Posterior vena cava (tissue), 2 donors: ENCODE measurements at regions not wholly inside any gene's neighbourhood (a gene's known extent, or its start where the extent isn't known, plus 50 kb on each side); places are given as distances from the start of the nearest gene placed in this dataset.
A peak's percentile ranks its signal among the peaks of the same experiment; 100 is the strongest.
"Not testable (repeated sequence)": the region's sequence is repeated elsewhere in the genome, so short reads cannot be mapped to it uniquely, and the experiment has no call there.

ENCODE experiments used
- DNase-seq: peaks from one replicate; pipeline ENCODE4 v3.0.0-alpha.2; 2020; ENCODE audit warnings: low spot score
- intact Hi-C, 2 donors: fragments of 100-400 bp; cut with DNase I; formaldehyde crosslinking; loops; one replicate each; pipeline versions ENCODE4 v1.14.1 to v1.14.2; 2022 to 2023
- donor health status: DM: yes; HTN: yes; CAD: no.
- donor health status: DM: yes; HTN: yes; CAD: no.

DNA sequence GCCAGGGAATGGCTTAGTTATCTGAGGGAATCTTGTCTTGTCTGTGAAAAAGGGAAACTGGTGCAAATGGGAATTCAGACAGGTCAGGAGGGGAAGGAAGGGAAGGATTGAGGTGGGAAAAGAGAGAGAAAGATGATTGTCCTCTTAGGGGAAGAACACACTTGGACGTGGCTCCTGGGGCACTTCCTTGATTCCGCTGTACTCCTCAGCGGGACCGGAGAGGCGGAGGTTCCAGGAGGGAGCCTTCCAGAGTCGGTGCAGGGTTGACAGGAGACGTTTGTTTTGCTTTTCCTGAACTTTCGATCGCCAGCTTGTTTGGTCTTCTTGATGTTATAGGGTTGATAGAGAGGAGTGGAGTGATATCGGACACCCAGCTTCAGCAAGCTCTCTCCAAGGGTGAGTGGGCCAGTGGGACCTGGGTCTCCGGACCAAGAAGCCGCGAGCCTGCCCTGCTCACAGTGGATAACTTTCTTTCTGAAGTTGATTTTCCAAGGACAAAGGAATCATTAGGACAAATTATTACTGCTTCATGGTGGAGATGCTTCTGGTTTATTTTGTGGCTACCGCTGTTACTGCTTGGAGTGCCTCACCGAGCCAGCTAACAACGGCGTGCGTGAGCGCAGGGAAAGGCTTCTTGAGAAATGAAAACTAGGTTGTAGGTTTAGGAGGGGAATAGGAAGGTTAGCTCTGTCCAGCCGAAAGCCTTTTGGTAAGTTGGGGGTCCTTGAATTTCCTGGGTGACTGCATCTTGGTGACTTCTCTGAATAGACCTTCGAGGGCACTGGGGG is 52.4 kb upstream of the APOD start:
- DNase-seq: peak; percentile 84

DNA sequence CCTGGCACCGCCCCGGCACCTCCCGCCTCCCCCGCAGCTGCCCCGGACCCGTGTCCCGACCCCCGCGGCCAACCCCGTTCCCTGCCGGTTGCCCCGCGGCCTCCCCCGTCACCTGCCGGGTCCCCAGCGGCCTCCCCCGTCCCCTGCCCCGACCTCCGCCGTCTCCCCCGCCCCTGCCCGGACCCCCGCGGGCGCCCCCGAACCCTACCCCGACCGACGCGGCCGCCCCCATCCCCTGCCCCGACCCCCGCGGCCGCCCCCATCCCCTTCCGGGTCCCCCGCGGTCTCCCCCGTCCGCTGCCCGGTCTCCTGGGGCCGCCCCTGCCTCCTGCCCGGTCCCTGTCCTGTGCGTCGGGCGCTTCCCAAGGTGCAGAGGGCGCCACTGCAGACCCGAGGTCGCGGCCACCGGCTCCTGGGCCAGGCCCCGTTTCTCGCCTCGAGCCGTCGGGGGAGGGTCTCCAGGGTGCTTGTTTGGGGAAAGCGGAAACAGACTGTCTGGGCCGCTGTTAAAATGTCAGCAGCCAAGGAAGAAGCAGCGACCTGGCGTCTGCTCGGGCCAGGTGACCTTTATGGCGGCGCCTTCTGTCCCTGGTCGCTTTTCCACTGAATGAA is 51.6 kb upstream of the APOD start:
- DNase-seq: peak; percentile 45
- intact Hi-C loops: not testable (repeated sequence)

More for the DNA sequence above, 52.4 kb upstream of the APOD start:
- intact Hi-C loops: not testable (repeated sequence)

DNA sequence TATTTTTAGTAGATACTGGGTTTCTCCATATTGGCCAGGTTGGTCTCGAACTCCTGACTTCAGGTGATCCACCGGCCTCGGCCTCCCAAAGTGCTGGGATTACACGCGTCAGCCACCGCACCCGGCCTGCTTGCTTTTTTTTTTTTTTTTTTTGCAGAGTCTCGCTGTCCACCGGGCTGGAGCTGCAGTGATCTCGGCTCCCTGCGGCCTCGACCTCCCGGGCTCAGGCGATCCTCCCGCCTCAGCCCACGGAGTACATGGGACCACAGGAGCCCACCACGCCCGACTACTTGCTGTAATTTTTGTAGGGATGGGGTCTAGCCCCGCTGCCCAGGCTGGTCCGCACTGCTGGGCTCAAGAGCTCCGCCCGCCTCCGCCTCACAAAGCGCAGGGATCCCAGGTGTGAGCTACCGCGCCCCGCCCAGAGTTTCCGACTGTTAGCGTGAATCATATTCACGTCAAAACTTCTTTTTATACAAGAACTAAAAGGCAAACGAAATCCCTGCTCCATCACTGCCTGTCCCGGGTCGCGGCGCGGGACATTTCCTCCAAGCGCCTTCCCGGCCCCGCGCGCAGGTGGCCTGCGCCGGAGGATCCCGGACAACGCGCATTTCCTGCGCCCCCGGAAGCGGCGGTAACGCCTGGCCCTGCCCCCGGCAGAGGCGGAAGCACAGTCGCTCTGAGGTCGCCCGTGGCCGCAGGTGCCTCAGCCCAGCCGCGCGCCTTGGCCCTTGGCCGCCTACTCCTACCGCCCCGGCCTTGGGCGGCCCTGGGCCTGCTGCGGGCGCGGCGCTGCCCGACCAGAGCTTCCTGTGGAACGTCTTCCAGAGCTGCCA is 50.9 kb upstream of the APOD start:
- DNase-seq: peak; percentile 67
- intact Hi-C loops: not testable (repeated sequence)
